ENCODE measurements at regions not wholly inside any gene's neighbourhood (a gene's known extent, or its start where the extent isn't known, plus 50 kb on each side); places are given as distances from the start of the nearest gene placed in this dataset.

GRCh38 chrX:1788300-1788911 is 173.5 kb downstream of the ASMT start:
- Histone ChIP-seq H3K36me3 (no peaks in the 10 kb centered on the region), H3K27me3 (no peaks in the 10 kb centered on the region), H3K4me3 (no peak overlapping the region), H3K9me3 (peaks cover 0 to 13% (median 4%) of the 10 kb centered on the region in 4 donors), H3K27ac (no peak overlapping the region), H3K4me1 (no peaks in the 10 kb centered on the region)
- WGBS, 2 donors = 93 to 100% methylated on average over 5 of the region's 5 CpGs
- DNase-seq (no peak), ATAC-seq (ENCODE audit: low FRiP score in 2 of 2) (no peak)
- TF ChIP-seq EP300 (IDR thresholded peaks at IDR 0.05) = no peak
- TF ChIP-seq, protein P1, sequence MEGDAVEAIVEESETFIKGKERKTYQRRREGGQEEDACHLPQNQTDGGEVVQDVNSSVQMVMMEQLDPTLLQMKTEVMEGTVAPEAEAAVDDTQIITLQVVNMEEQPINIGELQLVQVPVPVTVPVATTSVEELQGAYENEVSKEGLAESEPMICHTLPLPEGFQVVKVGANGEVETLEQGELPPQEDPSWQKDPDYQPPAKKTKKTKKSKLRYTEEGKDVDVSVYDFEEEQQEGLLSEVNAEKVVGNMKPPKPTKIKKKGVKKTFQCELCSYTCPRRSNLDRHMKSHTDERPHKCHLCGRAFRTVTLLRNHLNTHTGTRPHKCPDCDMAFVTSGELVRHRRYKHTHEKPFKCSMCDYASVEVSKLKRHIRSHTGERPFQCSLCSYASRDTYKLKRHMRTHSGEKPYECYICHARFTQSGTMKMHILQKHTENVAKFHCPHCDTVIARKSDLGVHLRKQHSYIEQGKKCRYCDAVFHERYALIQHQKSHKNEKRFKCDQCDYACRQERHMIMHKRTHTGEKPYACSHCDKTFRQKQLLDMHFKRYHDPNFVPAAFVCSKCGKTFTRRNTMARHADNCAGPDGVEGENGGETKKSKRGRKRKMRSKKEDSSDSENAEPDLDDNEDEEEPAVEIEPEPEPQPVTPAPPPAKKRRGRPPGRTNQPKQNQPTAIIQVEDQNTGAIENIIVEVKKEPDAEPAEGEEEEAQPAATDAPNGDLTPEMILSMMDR (IDR thresholded peaks at IDR 0.05) = no peak
- TF ChIP-seq POLR2A (IDR thresholded peaks at IDR 0.05) = no peak
- TF ChIP-seq POLR2AphosphoS5 (IDR thresholded peaks at IDR 0.05) = no peak

DNA sequence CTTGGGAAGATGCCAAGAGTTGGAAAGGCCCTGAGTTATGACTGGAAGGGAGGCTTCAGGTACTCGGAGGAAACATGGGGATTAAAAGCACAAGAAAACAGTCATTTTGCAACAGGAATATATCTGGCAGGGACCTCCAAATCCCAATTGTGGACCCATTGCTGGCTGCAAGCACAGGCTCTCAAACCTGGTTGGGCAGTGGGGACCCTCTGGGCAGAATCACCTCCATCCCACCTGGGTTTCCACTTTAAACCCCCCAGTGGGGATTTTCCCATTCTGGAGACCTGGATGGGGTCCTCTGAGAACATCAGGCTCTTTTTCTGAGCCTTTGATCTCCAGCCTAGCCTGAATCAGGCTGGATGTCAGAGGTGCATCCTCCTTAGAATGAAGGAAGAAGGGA is 177.8 kb downstream of the ASMT start:
- no peaks in the 10 kb centered on the region for H3K27me3 ChIP-seq
- DNase-seq (no peak), ATAC-seq (ENCODE audit: low FRiP score in 2 of 2) (no peak)
- H3K4me1 ChIP-seq = no peaks in the 10 kb centered on the region
- TF ChIP-seq EP300 (IDR thresholded peaks at IDR 0.05) (no peak), POLR2AphosphoS5 (IDR thresholded peaks at IDR 0.05) (no peak), POLR2A (IDR thresholded peaks at IDR 0.05) (no peak)
- TF ChIP-seq, protein P1 (IDR thresholded peaks at IDR 0.05) = no peak
- no peaks in the 10 kb centered on the region for H3K9me3 ChIP-seq
- H3K36me3 ChIP-seq = no peaks in the 10 kb centered on the region
- 63 to 73% methylated on average over 1 of the region's 1 CpG for WGBS, 2 donors
- H3K27ac ChIP-seq = no peak overlapping the region
- no peak overlapping the region for H3K4me3 ChIP-seq

- Histone ChIP-seq H3K27me3 (no peaks in the 10 kb centered on the region), H3K9me3 (no peaks in the 10 kb centered on the region), H3K36me3 (no peaks in the 10 kb centered on the region), H3K4me1 (no peaks in the 10 kb centered on the region), H3K27ac (no peak overlapping the region), H3K4me3 (no peak overlapping the region)
- TF ChIP-seq POLR2A (IDR thresholded peaks at IDR 0.05) (no peak), EP300 (IDR thresholded peaks at IDR 0.05) (no peak), POLR2AphosphoS5 (IDR thresholded peaks at IDR 0.05) (no peak)
- TF ChIP-seq, protein P1 (IDR thresholded peaks at IDR 0.05) = no peak
- DNase-seq (no peak), ATAC-seq (ENCODE audit: low FRiP score in 2 of 2) (no peak)
- 77 to 78% methylated on average over 8 of the region's 9 CpGs for WGBS, 2 donors
Observed at GRCh38 chrX:1794586-1794985, 179.7 kb downstream of the ASMT start.

DNA sequence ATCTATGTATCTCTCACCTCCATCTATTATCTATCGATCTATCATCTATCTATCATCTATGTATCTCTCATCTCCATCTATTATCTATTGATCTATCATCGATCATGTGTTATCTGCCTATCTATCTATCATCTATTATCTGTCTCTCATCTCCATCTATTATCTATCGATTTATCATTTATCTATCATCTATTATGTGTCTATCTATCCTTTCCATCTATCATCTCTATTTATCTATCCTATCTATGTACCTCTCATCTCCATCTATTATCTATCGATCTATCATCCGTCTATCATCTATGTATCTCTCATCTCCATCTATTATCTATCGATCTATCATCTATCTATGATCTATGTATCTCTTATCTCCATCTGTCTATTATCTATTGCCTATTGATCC is 188.1 kb downstream of the ASMT start:
- DNase-seq (no peak), ATAC-seq (ENCODE audit: low FRiP score in 2 of 2) (no peak)
- Histone ChIP-seq H3K9me3 (no peaks in the 10 kb centered on the region), H3K4me3 (no peak overlapping the region), H3K36me3 (no peaks in the 10 kb centered on the region), H3K4me1 (no peaks in the 10 kb centered on the region), H3K27ac (no peak overlapping the region), H3K27me3 (no peaks in the 10 kb centered on the region)
- 94 to 98% methylated on average over 6 of the region's 6 CpGs for WGBS, 2 donors
- TF ChIP-seq POLR2A (IDR thresholded peaks at IDR 0.05) (no peak), EP300 (IDR thresholded peaks at IDR 0.05) (no peak), POLR2AphosphoS5 (IDR thresholded peaks at IDR 0.05) (no peak)
- TF ChIP-seq, protein P1 (IDR thresholded peaks at IDR 0.05) = no peak

- DNase-seq (no peak), ATAC-seq (ENCODE audit: low FRiP score in 2 of 2) (no peak)
- Histone ChIP-seq H3K36me3 (no peaks in the 10 kb centered on the region), H3K4me3 (no peak overlapping the region), H3K27me3 (no peaks in the 10 kb centered on the region), H3K4me1 (no peaks in the 10 kb centered on the region), H3K9me3 (no peaks in the 10 kb centered on the region), H3K27ac (no peak overlapping the region)
- TF ChIP-seq POLR2A (IDR thresholded peaks at IDR 0.05) = no peak
- no peak for TF ChIP-seq EP300 (IDR thresholded peaks at IDR 0.05)
- no peak for TF ChIP-seq POLR2AphosphoS5 (IDR thresholded peaks at IDR 0.05)
- TF ChIP-seq, protein P1 (IDR thresholded peaks at IDR 0.05) = no peak
- 86% methylated on average over 3 of the region's 3 CpGs for WGBS, 2 donors
Observed at GRCh38 chrX:1803741-1804140, 188.9 kb downstream of the ASMT start.
